ENCODE measurements at regions not wholly inside any gene's neighbourhood (a gene's known extent, or its start where the extent isn't known, plus 50 kb on each side); places are given as distances from the start of the nearest gene placed in this dataset.

GRCh38 chr13:47603365-47603764 lies 397.7 kb downstream of the SUCLA2 start:
- TF ChIP-seq, protein P1, sequence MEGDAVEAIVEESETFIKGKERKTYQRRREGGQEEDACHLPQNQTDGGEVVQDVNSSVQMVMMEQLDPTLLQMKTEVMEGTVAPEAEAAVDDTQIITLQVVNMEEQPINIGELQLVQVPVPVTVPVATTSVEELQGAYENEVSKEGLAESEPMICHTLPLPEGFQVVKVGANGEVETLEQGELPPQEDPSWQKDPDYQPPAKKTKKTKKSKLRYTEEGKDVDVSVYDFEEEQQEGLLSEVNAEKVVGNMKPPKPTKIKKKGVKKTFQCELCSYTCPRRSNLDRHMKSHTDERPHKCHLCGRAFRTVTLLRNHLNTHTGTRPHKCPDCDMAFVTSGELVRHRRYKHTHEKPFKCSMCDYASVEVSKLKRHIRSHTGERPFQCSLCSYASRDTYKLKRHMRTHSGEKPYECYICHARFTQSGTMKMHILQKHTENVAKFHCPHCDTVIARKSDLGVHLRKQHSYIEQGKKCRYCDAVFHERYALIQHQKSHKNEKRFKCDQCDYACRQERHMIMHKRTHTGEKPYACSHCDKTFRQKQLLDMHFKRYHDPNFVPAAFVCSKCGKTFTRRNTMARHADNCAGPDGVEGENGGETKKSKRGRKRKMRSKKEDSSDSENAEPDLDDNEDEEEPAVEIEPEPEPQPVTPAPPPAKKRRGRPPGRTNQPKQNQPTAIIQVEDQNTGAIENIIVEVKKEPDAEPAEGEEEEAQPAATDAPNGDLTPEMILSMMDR (IDR thresholded peaks at IDR 0.05; ENCODE audit: low read depth, low read length) = no peak
- no peak for TF ChIP-seq POLR2A (IDR thresholded peaks at IDR 0.05; ENCODE audit: extremely low read depth, insufficient read length)

All from NB4 (cell line).